ENCODE measurements at regions not wholly inside any gene's neighbourhood (a gene's known extent, or its start where the extent isn't known, plus 50 kb on each side); places are given as distances from the start of the nearest gene placed in this dataset.

DNA sequence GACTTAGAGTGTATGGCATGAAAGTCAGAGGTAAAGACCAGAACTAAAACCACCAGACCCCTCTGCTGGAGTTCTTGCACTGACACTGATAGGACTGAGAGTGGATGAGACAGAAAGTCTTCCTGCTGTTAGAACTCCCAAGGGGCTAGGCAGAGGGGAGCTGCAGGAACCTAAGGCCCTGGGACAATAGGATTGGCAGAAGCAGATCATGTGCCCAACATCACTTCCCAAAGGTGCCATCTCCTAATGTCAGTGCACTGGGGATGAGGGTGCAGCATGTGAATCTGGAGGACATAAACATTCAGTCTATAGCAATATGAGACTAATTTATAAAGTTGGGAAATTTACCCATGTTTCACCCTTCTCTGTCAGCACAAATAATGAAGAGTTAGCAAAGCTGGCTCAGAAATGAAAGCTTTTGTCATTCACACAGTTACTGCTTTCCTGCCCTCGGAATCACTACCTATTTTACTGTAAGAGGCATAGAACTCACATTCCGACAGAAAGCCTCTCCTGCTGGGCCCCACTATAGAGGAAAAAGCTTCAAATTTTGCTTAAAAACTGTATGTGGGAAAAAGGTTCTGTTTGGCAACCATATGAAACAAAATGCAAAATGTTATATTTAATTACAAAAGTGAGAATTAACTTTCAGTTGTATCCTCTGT is 49.9 kb upstream of the SSX2IP start (continued):
- no peak for TF ChIP-seq ZNF707 (CRISPR knock-in tag; conservative IDR thresholded peaks at IDR 0.05)

Measured in K562 (cell line).